ENCODE measurements at regions not wholly inside any gene's neighbourhood (a gene's known extent, or its start where the extent isn't known, plus 50 kb on each side); places are given as distances from the start of the nearest gene placed in this dataset.
A peak's percentile ranks its signal among the peaks of the same experiment; 100 is the strongest.

DNA sequence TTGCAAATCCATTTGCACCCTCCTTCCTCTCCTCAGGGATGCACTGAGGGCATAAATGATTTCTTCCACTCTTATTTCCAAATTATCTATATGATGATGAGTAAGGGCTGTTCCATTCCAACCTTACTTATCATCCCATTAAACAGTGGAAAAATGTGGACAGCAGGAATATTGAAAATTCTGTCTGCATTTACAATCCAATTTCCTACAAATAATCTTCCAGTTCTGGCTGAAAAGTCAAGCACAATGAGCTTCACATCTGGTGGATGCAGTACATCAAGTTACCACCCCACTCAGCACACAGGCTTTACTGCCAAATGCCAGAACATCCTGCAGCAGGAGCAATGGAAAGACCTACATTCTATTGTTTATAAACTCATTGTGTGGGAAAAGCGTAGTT, 345.0 kb upstream of the STEAP1 start:
- CTCF ChIA-PET, result no interaction called here
- no peak for DNase-seq
- H3K9me3 ChIP-seq (ENCODE audit: control extremely low read depth in 1 of 5, control insufficient read depth in 4 of 5, insufficient read depth in 2 of 5, low read depth in 1 of 5, low read length in 4 of 5), result peaks cover 0 to 5% (median 0%) of the 10 kb centered on the region in 5 experiments
- no peak overlapping the region for H3K27ac ChIP-seq (ENCODE audit: insufficient read depth in 1 of 2, low read depth in 1 of 2, low read length in 2 of 2, poor library complexity in 1 of 2, severe bottlenecking in 2 of 2)
- POLR2A ChIA-PET, result no interaction called here
- H3K27me3 ChIP-seq (replicated peaks in 2 of 5; ENCODE audit: control insufficient read depth in 4 of 5, insufficient read depth in 5 of 5, low read length in 4 of 5), result no peaks in the 10 kb centered on the region
- no peak overlapping the region for H3K4me3 ChIP-seq (ENCODE audit: control insufficient read depth in 1 of 7, extremely low read depth in 1 of 7, insufficient read depth in 4 of 7, low read depth in 2 of 7, low read length in 6 of 7)
- no CpG with 5 or more reads among the region's 1 CpG for whole genome bisulfite sequencing (ENCODE audit: insufficient coverage)
- H3K36me3 ChIP-seq (ENCODE audit: control insufficient read depth in 4 of 4, insufficient read depth in 4 of 4, low read length in 3 of 4), result no peaks in the 10 kb centered on the region
- no peaks in the 10 kb centered on the region for H3K4me1 ChIP-seq (ENCODE audit: control extremely low read depth in 1 of 4, control insufficient read depth in 4 of 4, insufficient read depth in 4 of 4, low read length in 3 of 4)

- no CpG with 5 or more reads among the region's 1 CpG for WGBS (ENCODE audit: insufficient coverage)
- ChIA-PET POLR2A (no interaction called here), CTCF (no interaction called here)
- Histone ChIP-seq H3K9me3 (ENCODE audit: control extremely low read depth in 1 of 5, control insufficient read depth in 4 of 5, insufficient read depth in 2 of 5, low read depth in 1 of 5, low read length in 4 of 5) (no peaks in the 10 kb centered on the region), H3K4me1 (ENCODE audit: control extremely low read depth in 1 of 4, control insufficient read depth in 4 of 4, insufficient read depth in 4 of 4, low read length in 3 of 4) (no peaks in the 10 kb centered on the region), H3K36me3 (ENCODE audit: control insufficient read depth in 4 of 4, insufficient read depth in 4 of 4, low read length in 3 of 4) (no peaks in the 10 kb centered on the region), H3K27me3 (replicated peaks in 2 of 5; ENCODE audit: control insufficient read depth in 4 of 5, insufficient read depth in 5 of 5, low read length in 4 of 5) (no peaks in the 10 kb centered on the region), H3K4me3 (ENCODE audit: control insufficient read depth in 1 of 7, extremely low read depth in 1 of 7, insufficient read depth in 4 of 7, low read depth in 2 of 7, low read length in 6 of 7) (no peak overlapping the region), H3K27ac (ENCODE audit: insufficient read depth in 1 of 2, low read depth in 1 of 2, low read length in 2 of 2, poor library complexity in 1 of 2, severe bottlenecking in 2 of 2) (no peak overlapping the region)
- DNase-seq, result no peak
Observed at GRCh38 chr7:89813081-89813480, 341.2 kb upstream of the STEAP1 start.

GRCh38 chr7:89826121-89826520, 328.1 kb upstream of the STEAP1 start:
- DNase-seq, result no peak
- no CpG with 5 or more reads among the region's 1 CpG for WGBS (ENCODE audit: insufficient coverage)
- CTCF ChIA-PET, result no interaction called here
- Histone ChIP-seq H3K4me3 (ENCODE audit: control insufficient read depth in 1 of 7, extremely low read depth in 1 of 7, insufficient read depth in 4 of 7, low read depth in 2 of 7, low read length in 6 of 7) (no peak overlapping the region), H3K27me3 (replicated peaks in 2 of 5; ENCODE audit: control insufficient read depth in 4 of 5, insufficient read depth in 5 of 5, low read length in 4 of 5) (no peaks in the 10 kb centered on the region), H3K4me1 (ENCODE audit: control extremely low read depth in 1 of 4, control insufficient read depth in 4 of 4, insufficient read depth in 4 of 4, low read length in 3 of 4) (no peaks in the 10 kb centered on the region), H3K27ac (ENCODE audit: insufficient read depth in 1 of 2, low read depth in 1 of 2, low read length in 2 of 2, poor library complexity in 1 of 2, severe bottlenecking in 2 of 2) (no peak overlapping the region), H3K36me3 (ENCODE audit: control insufficient read depth in 4 of 4, insufficient read depth in 4 of 4, low read length in 3 of 4) (no peaks in the 10 kb centered on the region), H3K9me3 (ENCODE audit: control extremely low read depth in 1 of 5, control insufficient read depth in 4 of 5, insufficient read depth in 2 of 5, low read depth in 1 of 5, low read length in 4 of 5) (no peaks in the 10 kb centered on the region)
- POLR2A ChIA-PET, result no interaction called here

DNA sequence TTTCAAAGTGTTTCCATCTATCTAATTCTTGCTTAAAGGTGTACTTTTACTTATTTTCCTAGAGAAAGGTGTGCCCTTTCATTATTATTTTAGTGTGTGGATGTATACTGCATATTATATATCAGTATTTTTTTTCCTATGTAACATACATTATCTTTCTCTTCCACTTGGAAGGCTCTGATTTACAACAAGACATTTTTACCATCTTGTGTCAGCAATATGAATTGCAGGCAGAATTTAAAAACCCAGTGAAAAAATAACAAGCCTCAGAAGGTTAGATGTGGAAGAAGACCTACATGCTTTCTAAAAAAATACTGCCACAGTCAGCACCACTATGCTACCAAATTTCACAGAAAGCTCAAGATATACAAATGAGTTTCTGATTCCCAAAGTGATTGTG, 327.7 kb upstream of the STEAP1 start:
- no peak for DNase-seq
- Histone ChIP-seq H3K27me3 (replicated peaks in 2 of 5; ENCODE audit: control insufficient read depth in 4 of 5, insufficient read depth in 5 of 5, low read length in 4 of 5) (no peaks in the 10 kb centered on the region), H3K9me3 (ENCODE audit: control extremely low read depth in 1 of 5, control insufficient read depth in 4 of 5, insufficient read depth in 2 of 5, low read depth in 1 of 5, low read length in 4 of 5) (no peaks in the 10 kb centered on the region), H3K36me3 (ENCODE audit: control insufficient read depth in 4 of 4, insufficient read depth in 4 of 4, low read length in 3 of 4) (no peaks in the 10 kb centered on the region), H3K4me1 (ENCODE audit: control extremely low read depth in 1 of 4, control insufficient read depth in 4 of 4, insufficient read depth in 4 of 4, low read length in 3 of 4) (no peaks in the 10 kb centered on the region), H3K27ac (ENCODE audit: insufficient read depth in 1 of 2, low read depth in 1 of 2, low read length in 2 of 2, poor library complexity in 1 of 2, severe bottlenecking in 2 of 2) (no peak overlapping the region), H3K4me3 (ENCODE audit: control insufficient read depth in 1 of 7, extremely low read depth in 1 of 7, insufficient read depth in 4 of 7, low read depth in 2 of 7, low read length in 6 of 7) (no peak overlapping the region)
- CTCF ChIA-PET, result no interaction called here
- POLR2A ChIA-PET, result interaction anchor here (0.7 kb wide), 1 partner anchor 64 kb away, joined by 3 read pairs; no protein-coding TSS in a partner anchor

- Histone ChIP-seq H3K36me3 (ENCODE audit: control insufficient read depth in 4 of 4, insufficient read depth in 4 of 4, low read length in 3 of 4) (no peaks in the 10 kb centered on the region), H3K27me3 (replicated peaks in 2 of 5; ENCODE audit: control insufficient read depth in 4 of 5, insufficient read depth in 5 of 5, low read length in 4 of 5) (no peaks in the 10 kb centered on the region), H3K4me1 (ENCODE audit: control extremely low read depth in 1 of 4, control insufficient read depth in 4 of 4, insufficient read depth in 4 of 4, low read length in 3 of 4) (no peaks in the 10 kb centered on the region), H3K9me3 (ENCODE audit: control extremely low read depth in 1 of 5, control insufficient read depth in 4 of 5, insufficient read depth in 2 of 5, low read depth in 1 of 5, low read length in 4 of 5) (no peaks in the 10 kb centered on the region), H3K27ac (ENCODE audit: insufficient read depth in 1 of 2, low read depth in 1 of 2, low read length in 2 of 2, poor library complexity in 1 of 2, severe bottlenecking in 2 of 2) (no peak overlapping the region), H3K4me3 (ENCODE audit: control insufficient read depth in 1 of 7, extremely low read depth in 1 of 7, insufficient read depth in 4 of 7, low read depth in 2 of 7, low read length in 6 of 7) (no peak overlapping the region)
- DNase-seq, result peak in 2 of 3 donors; percentile 23 to 26
- POLR2A ChIA-PET, result no interaction called here
- WGBS (ENCODE audit: insufficient coverage), result 83% methylated on average over 1 of the region's 1 CpG
- CTCF ChIA-PET, result no interaction called here
Observed at GRCh38 chr7:89837515-89837914, 316.8 kb upstream of the STEAP1 start.

- POLR2A ChIA-PET, result no interaction called here
- Histone ChIP-seq H3K4me3 (ENCODE audit: control insufficient read depth in 1 of 7, extremely low read depth in 1 of 7, insufficient read depth in 4 of 7, low read depth in 2 of 7, low read length in 6 of 7) (peak overlapping the region in 1 of 7 experiments; percentile 61), H3K27ac (ENCODE audit: insufficient read depth in 1 of 2, low read depth in 1 of 2, low read length in 2 of 2, poor library complexity in 1 of 2, severe bottlenecking in 2 of 2) (no peak overlapping the region), H3K36me3 (ENCODE audit: control insufficient read depth in 4 of 4, insufficient read depth in 4 of 4, low read length in 3 of 4) (no peaks in the 10 kb centered on the region), H3K9me3 (ENCODE audit: control extremely low read depth in 1 of 5, control insufficient read depth in 4 of 5, insufficient read depth in 2 of 5, low read depth in 1 of 5, low read length in 4 of 5) (no peaks in the 10 kb centered on the region), H3K4me1 (ENCODE audit: control extremely low read depth in 1 of 4, control insufficient read depth in 4 of 4, insufficient read depth in 4 of 4, low read length in 3 of 4) (no peaks in the 10 kb centered on the region), H3K27me3 (replicated peaks in 2 of 5; ENCODE audit: control insufficient read depth in 4 of 5, insufficient read depth in 5 of 5, low read length in 4 of 5) (no peaks in the 10 kb centered on the region)
- WGBS (ENCODE audit: insufficient coverage), result 88% methylated on average over 1 of the region's 3 CpGs
- peak in 2 of 3 donors; percentile 1 to 2 for DNase-seq
- CTCF ChIA-PET, result no interaction called here
Observed at GRCh38 chr7:89839329-89839728, 314.9 kb upstream of the STEAP1 start.

DNA sequence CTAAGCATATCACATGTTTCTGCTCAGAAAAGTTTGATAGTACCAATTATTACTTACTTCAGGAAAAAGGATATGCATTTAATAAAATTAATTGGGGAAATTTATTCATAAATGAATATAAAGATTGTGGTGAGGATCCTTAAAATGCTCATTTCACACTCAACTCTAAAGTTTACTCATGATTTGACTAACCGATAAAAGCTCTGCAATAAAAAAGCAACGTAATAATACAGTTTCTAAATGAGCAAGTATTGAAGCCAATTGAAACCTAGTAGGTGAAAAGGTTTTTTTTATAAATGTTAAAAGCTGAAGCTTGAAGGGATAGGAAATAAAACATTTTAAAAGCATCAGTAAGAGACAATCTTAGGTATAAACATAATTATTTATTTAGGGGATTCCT, 308.3 kb upstream of the STEAP1 start:
- H3K4me3 ChIP-seq (ENCODE audit: control insufficient read depth in 1 of 7, extremely low read depth in 1 of 7, insufficient read depth in 4 of 7, low read depth in 2 of 7, low read length in 6 of 7), result no peak overlapping the region
- DNase-seq, result no peak
- CTCF ChIA-PET, result no interaction called here
- no CpG with 5 or more reads among the region's 2 CpGs for WGBS (ENCODE audit: insufficient coverage)
- H3K27ac ChIP-seq (ENCODE audit: insufficient read depth in 1 of 2, low read depth in 1 of 2, low read length in 2 of 2, poor library complexity in 1 of 2, severe bottlenecking in 2 of 2), result no peak overlapping the region
- no peaks in the 10 kb centered on the region for H3K27me3 ChIP-seq (replicated peaks in 2 of 5; ENCODE audit: control insufficient read depth in 4 of 5, insufficient read depth in 5 of 5, low read length in 4 of 5)
- H3K4me1 ChIP-seq (ENCODE audit: control extremely low read depth in 1 of 4, control insufficient read depth in 4 of 4, insufficient read depth in 4 of 4, low read length in 3 of 4), result no peaks in the 10 kb centered on the region
- H3K9me3 ChIP-seq (ENCODE audit: control extremely low read depth in 1 of 5, control insufficient read depth in 4 of 5, insufficient read depth in 2 of 5, low read depth in 1 of 5, low read length in 4 of 5), result no peaks in the 10 kb centered on the region
- H3K36me3 ChIP-seq (ENCODE audit: control insufficient read depth in 4 of 4, insufficient read depth in 4 of 4, low read length in 3 of 4), result no peaks in the 10 kb centered on the region
- POLR2A ChIA-PET, result no interaction called here

- ChIA-PET POLR2A (no interaction called here), CTCF (no interaction called here)
- Histone ChIP-seq H3K4me1 (ENCODE audit: control extremely low read depth in 1 of 4, control insufficient read depth in 4 of 4, insufficient read depth in 4 of 4, low read length in 3 of 4) (no peaks in the 10 kb centered on the region), H3K27me3 (replicated peaks in 2 of 5; ENCODE audit: control insufficient read depth in 4 of 5, insufficient read depth in 5 of 5, low read length in 4 of 5) (no peaks in the 10 kb centered on the region), H3K4me3 (ENCODE audit: control insufficient read depth in 1 of 7, extremely low read depth in 1 of 7, insufficient read depth in 4 of 7, low read depth in 2 of 7, low read length in 6 of 7) (no peak overlapping the region), H3K27ac (ENCODE audit: insufficient read depth in 1 of 2, low read depth in 1 of 2, low read length in 2 of 2, poor library complexity in 1 of 2, severe bottlenecking in 2 of 2) (no peak overlapping the region), H3K9me3 (ENCODE audit: control extremely low read depth in 1 of 5, control insufficient read depth in 4 of 5, insufficient read depth in 2 of 5, low read depth in 1 of 5, low read length in 4 of 5) (no peaks in the 10 kb centered on the region), H3K36me3 (ENCODE audit: control insufficient read depth in 4 of 4, insufficient read depth in 4 of 4, low read length in 3 of 4) (no peaks in the 10 kb centered on the region)
- WGBS (ENCODE audit: insufficient coverage), result no CpG with 5 or more reads among the region's 4 CpGs
- no peak for DNase-seq
Observed at GRCh38 chr7:89849052-89849451, 305.2 kb upstream of the STEAP1 start.
